IMR-90 (cell line): ENCODE measurements at regions not wholly inside any gene's neighbourhood (a gene's known extent, or its start where the extent isn't known, plus 50 kb on each side); places are given as distances from the start of the nearest gene placed in this dataset.

Source experiments
- ATAC-seq: fragments of 200-7000 bp; cut with Tn5 transposase; 2 replicates; pipeline ENCODE4 v1.9.1; 2020; ENCODE audit warnings: low read depth, mild to moderate bottlenecking, moderate library complexity
- BruUV-seq: library from RNA; stranded (reverse); fragments of 400-500 nt; replicated peaks from 2 replicates; lab custom pipeline; 2021; lab: Mats Ljungman, UMichigan
- CTCF ChIA-PET: fragments of 300-600 bp; formaldehyde crosslinking; extraction: SDS; loops from one replicate; lab custom pipeline; 2021; ENCODE audit warnings: antibody characterized with exemption; lab: Yijun Ruan, JAX
- POLR2A ChIA-PET: fragments of 300-600 bp; sonication (Branson Sonifier 250); formaldehyde crosslinking; loops from one replicate; lab custom pipeline; 2022; ENCODE audit warnings: antibody characterized with exemption; ENCODE audit not compliant: unreplicated experiment; lab: Charles Lee
- DNase-seq: peaks from one replicate; pipeline ENCODE4 v3.0.0; 2013
- H2AFZ ChIP-seq: replicated peaks from 2 replicates; pipeline ENCODE3; 2013; ENCODE audit warnings: low read length, mild to moderate bottlenecking; ENCODE audit not compliant: poor library complexity
- H2AK5ac ChIP-seq: 2 replicates; pipeline ENCODE4 v1.6.1; 2013; ENCODE audit warnings: low read depth, low read length, inconsistent platforms
- H2AK9ac ChIP-seq: replicated peaks from 2 replicates; pipeline ENCODE3; 2013; ENCODE audit warnings: mild to moderate bottlenecking, low read depth, low read length, moderate library complexity; ENCODE audit not compliant: poor library complexity
- H2BK120ac ChIP-seq: 2 replicates; pipeline ENCODE4 v1.6.1; 2013; ENCODE audit warnings: low read depth, low read length, inconsistent platforms
- H2BK15ac ChIP-seq: 3 replicates; pipeline ENCODE4 v1.6.1; 2013; ENCODE audit warnings: low read depth, low read length, inconsistent platforms
- H2BK20ac ChIP-seq: 2 replicates; pipeline ENCODE4 v1.6.1; 2013; ENCODE audit warnings: low read depth, mild to moderate bottlenecking, inconsistent platforms, low read length, moderate library complexity
- H2BK5ac ChIP-seq: 2 replicates; pipeline ENCODE4 v1.6.1; 2013; ENCODE audit warnings: mild to moderate bottlenecking, low read depth, low read length, inconsistent platforms; ENCODE audit not compliant: poor library complexity, severe bottlenecking
- H3K14ac ChIP-seq: replicated peaks from 2 replicates; pipeline ENCODE4 v1.6.1; 2013; ENCODE audit warnings: low read depth, low read length, inconsistent platforms
- H3K18ac ChIP-seq: 2 replicates; pipeline ENCODE4 v1.6.1; 2013; ENCODE audit warnings: low read depth, low read length, control low read depth
- H3K23ac ChIP-seq: 2 replicates; pipeline ENCODE4 v1.6.1; 2013; ENCODE audit warnings: low read depth, low read length, inconsistent platforms
- H3K27ac ChIP-seq: 2 replicates; pipeline ENCODE4 v1.5.1; 2013; ENCODE audit warnings: mild to moderate bottlenecking, control low read depth, low read length; ENCODE audit not compliant: insufficient read depth
- H3K27me3 ChIP-seq: 2 replicates; pipeline ENCODE4 v1.6.1; 2013; ENCODE audit warnings: low read length; ENCODE audit not compliant: control insufficient read depth, insufficient read depth
- H3K36me3 ChIP-seq: 2 replicates; pipeline ENCODE4 v1.6.1; 2013; ENCODE audit warnings: low read length, mixed read lengths; ENCODE audit not compliant: control insufficient read depth, insufficient read depth
- H3K4ac ChIP-seq: 2 replicates; pipeline ENCODE4 v1.6.1; 2013; ENCODE audit warnings: low read depth, low read length, inconsistent platforms
- H3K4me1 ChIP-seq: 2 replicates; pipeline ENCODE4 v1.6.1; 2013; ENCODE audit warnings: low read length, mixed read lengths; ENCODE audit not compliant: control insufficient read depth, insufficient read depth
- H3K4me2 ChIP-seq: 2 replicates; pipeline ENCODE4 v1.6.1; 2013; ENCODE audit warnings: low read depth, mild to moderate bottlenecking, control low read depth, low read length, moderate library complexity
- H3K4me3 ChIP-seq: 2 replicates; pipeline ENCODE4 v1.5.1; 2013; ENCODE audit warnings: low read depth, mild to moderate bottlenecking, control low read depth, low read length, moderate library complexity; ENCODE audit not compliant: insufficient read depth
- H3K56ac ChIP-seq: 2 replicates; pipeline ENCODE4 v1.6.1; 2013; ENCODE audit warnings: low read length, inconsistent platforms; ENCODE audit not compliant: insufficient read depth; ENCODE audit errors: extremely low read depth
- H3K79me1 ChIP-seq, 2 experiments: 2 replicates each; pipeline ENCODE4 v1.6.1; 2013; ENCODE audit warnings: low read length in 2 of 2, inconsistent platforms in 1 of 2, low read depth in 1 of 2
- H3K9ac ChIP-seq: 2 replicates; pipeline ENCODE4 v1.6.1; 2013; ENCODE audit warnings: low read depth, low read length, control low read depth
- H3K9me1 ChIP-seq: 2 replicates; pipeline ENCODE4 v1.6.1; 2013; ENCODE audit warnings: low read length, inconsistent platforms; ENCODE audit not compliant: insufficient read depth
- H3K9me3 ChIP-seq: 2 replicates; pipeline ENCODE4 v1.6.1; 2013; ENCODE audit warnings: low read length; ENCODE audit not compliant: control insufficient read depth, insufficient read depth
- H4K20me1 ChIP-seq: 2 replicates; pipeline ENCODE4 v1.6.1; 2013; ENCODE audit warnings: low read length, inconsistent platforms; ENCODE audit not compliant: insufficient read depth
- H4K5ac ChIP-seq: 2 replicates; pipeline ENCODE4 v1.6.1; 2013; ENCODE audit warnings: mild to moderate bottlenecking, low read depth, low read length, control low read depth
- H4K8ac ChIP-seq, 2 experiments: 2 replicates each; pipeline ENCODE4 v1.6.1; 2013; ENCODE audit warnings: low read depth in 2 of 2, low read length in 2 of 2, control low read depth in 1 of 2, inconsistent platforms in 1 of 2
- H4K91ac ChIP-seq: 2 replicates; pipeline ENCODE4 v1.6.1; 2013; ENCODE audit warnings: low read depth, low read length, inconsistent platforms; ENCODE audit not compliant: insufficient read depth
- BHLHE40 ChIP-seq: fragments of 150-350 bp; IDR thresholded peaks from 2 replicates; pipeline ENCODE4 v1.6.1; 2016; ENCODE audit warnings: mild to moderate bottlenecking, low read depth, low read length
- CEBPB ChIP-seq: IDR thresholded peaks from 2 replicates; pipeline ENCODE4 v1.6.1; 2012; ENCODE audit warnings: low read depth, low read length, improper control_type of control experiment
- CHD1 ChIP-seq: IDR thresholded peaks from 2 replicates; pipeline ENCODE4 v1.6.1; 2012; ENCODE audit warnings: low read depth, low read length, improper control_type of control experiment
- FOS ChIP-seq: fragments of 150-350 bp; IDR thresholded peaks from 2 replicates; pipeline ENCODE4 v1.6.1; 2016; ENCODE audit warnings: low read depth, low read length
- MAZ ChIP-seq: IDR thresholded peaks from 2 replicates; pipeline ENCODE4 v1.6.1; 2012; ENCODE audit warnings: low read depth, mild to moderate bottlenecking, low read length, improper control_type of control experiment, moderate library complexity, borderline replicate concordance
- MXI1 ChIP-seq: IDR thresholded peaks from 2 replicates; pipeline ENCODE4 v1.6.1; 2012; ENCODE audit warnings: low read depth, mild to moderate bottlenecking, low read length, moderate library complexity, borderline replicate concordance
- NFE2L2 ChIP-seq: fragments of 150-350 bp; IDR thresholded peaks from 2 replicates; pipeline ENCODE4 v1.6.1; 2016; ENCODE audit warnings: low read depth, mild to moderate bottlenecking, low read length
- RAD21 ChIP-seq: IDR thresholded peaks from 2 replicates; pipeline ENCODE4 v1.6.1; 2012; ENCODE audit warnings: low read length, improper control_type of control experiment
- RFX5 ChIP-seq: IDR thresholded peaks from 2 replicates; pipeline ENCODE4 v1.8.0; 2012; ENCODE audit warnings: low read depth, mild to moderate bottlenecking, low read length, moderate library complexity
- WGBS, 2 experiments: methylation state at CpG; one replicate each; pipeline versions ENCODE4 v1.1.5 to v1.1.7; 2013; ENCODE audit warnings: missing lambda C conversion rate in 2 of 2; ENCODE audit not compliant: insufficient read length in 1 of 2; ENCODE audit errors: extremely low coverage in 2 of 2; 5-methylcytosine and 5-hydroxymethylcytosine counted together
- dilution Hi-C: fragments of 300-500 bp; cut with HindIII; formaldehyde crosslinking; loops from one replicate; pipeline ENCODE4 v1.14.3; 2018; ENCODE audit warnings: low sequenced_read_pairs; ENCODE audit not compliant: unreplicated experiment
- in situ Hi-C: fragments of 300-500 bp; cut with MboI; formaldehyde crosslinking; loops from 3 replicates; pipeline ENCODE4 v1.14.3; 2019; ENCODE audit warnings: low sequenced_read_pairs, inconsistent platforms, mixed read lengths
- intact Hi-C: fragments of 100-400 bp; cut with micrococcal nuclease; formaldehyde crosslinking; loops from 2 replicates; pipeline ENCODE4 v1.10.0; 2022
- TF ChIP-seq, protein P1 (sequence below): fragments of 150-350 bp; IDR thresholded peaks from 2 replicates; pipeline ENCODE4 v1.6.1; 2017; ENCODE audit warnings: mild to moderate bottlenecking, antibody characterized with exemption, low read length, low read depth
- TF ChIP-seq, protein P2 (sequence below): fragments of 150-350 bp; IDR thresholded peaks from 2 replicates; pipeline ENCODE4 v1.6.1; 2016; ENCODE audit warnings: low read depth, mild to moderate bottlenecking, low read length, moderate library complexity, borderline replicate concordance

- Histone ChIP-seq H3K9me1 (0 out of 2 replicates have a peak, but pooled peaks cover 3% of the 10 kb centered on the region), H2AK9ac (no peak overlapping the region), H2AFZ (no peak overlapping the region), H3K27me3 (no peaks in the 10 kb centered on the region), H4K5ac (no peak overlapping the region), H3K56ac (no peak overlapping the region), H3K4me2 (no peak overlapping the region), H4K91ac (no peak overlapping the region), H2AK5ac (no peak overlapping the region), H2BK5ac (no peak overlapping the region), H3K4me3 (no peak overlapping the region), H2BK120ac (no peak overlapping the region), H3K36me3 (no peaks in the 10 kb centered on the region), H3K9me3 (peaks cover 3% of the 10 kb centered on the region; the same call in 1 of the 2 replicates), H3K4ac (no peak overlapping the region), H2BK15ac (no peak overlapping the region), H2BK20ac (no peak overlapping the region), H3K27ac (no peak overlapping the region), H3K9ac (no peak overlapping the region), H3K79me1 (no peaks in the 10 kb centered on the region), H4K8ac (no peak overlapping the region), H3K4me1 (peaks cover 5% of the 10 kb centered on the region; the same call in 1 of the 2 replicates), H3K14ac (no peak overlapping the region), H3K23ac (no peak overlapping the region), H3K18ac (no peak overlapping the region), H4K20me1 (no peaks in the 10 kb centered on the region)
- in situ Hi-C loops, result no loop called here
- DNase-seq (no peak), ATAC-seq (no peak)
- CTCF ChIA-PET, result no interaction called here
- 100% methylated on average over 2 of the region's 3 CpGs; no CpG with 5 or more reads in 1 of the 2 experiments for WGBS, 2 experiments
- intact Hi-C loops, result no loop called here
- no TSS peak for BruUV-seq
- TF ChIP-seq FOS (no peak), RFX5 (no peak), BHLHE40 (no peak), NFE2L2 (no peak), CHD1 (no peak), RAD21 (no peak), CEBPB (no peak), MXI1 (no peak), MAZ (no peak)
- TF ChIP-seq, protein P1, sequence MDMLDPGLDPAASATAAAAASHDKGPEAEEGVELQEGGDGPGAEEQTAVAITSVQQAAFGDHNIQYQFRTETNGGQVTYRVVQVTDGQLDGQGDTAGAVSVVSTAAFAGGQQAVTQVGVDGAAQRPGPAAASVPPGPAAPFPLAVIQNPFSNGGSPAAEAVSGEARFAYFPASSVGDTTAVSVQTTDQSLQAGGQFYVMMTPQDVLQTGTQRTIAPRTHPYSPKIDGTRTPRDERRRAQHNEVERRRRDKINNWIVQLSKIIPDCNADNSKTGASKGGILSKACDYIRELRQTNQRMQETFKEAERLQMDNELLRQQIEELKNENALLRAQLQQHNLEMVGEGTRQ, result no peak
- TF ChIP-seq, protein P2, sequence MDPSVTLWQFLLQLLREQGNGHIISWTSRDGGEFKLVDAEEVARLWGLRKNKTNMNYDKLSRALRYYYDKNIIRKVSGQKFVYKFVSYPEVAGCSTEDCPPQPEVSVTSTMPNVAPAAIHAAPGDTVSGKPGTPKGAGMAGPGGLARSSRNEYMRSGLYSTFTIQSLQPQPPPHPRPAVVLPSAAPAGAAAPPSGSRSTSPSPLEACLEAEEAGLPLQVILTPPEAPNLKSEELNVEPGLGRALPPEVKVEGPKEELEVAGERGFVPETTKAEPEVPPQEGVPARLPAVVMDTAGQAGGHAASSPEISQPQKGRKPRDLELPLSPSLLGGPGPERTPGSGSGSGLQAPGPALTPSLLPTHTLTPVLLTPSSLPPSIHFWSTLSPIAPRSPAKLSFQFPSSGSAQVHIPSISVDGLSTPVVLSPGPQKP, result no peak
- dilution Hi-C loops, result no loop called here
- POLR2A ChIA-PET, result no interaction called here
These were observed 204.4 kb downstream of the IRF8 start for GRCh38 chr16:86103320-86103719.
